ENCODE measurements at regions not wholly inside any gene's neighbourhood (a gene's known extent, or its start where the extent isn't known, plus 50 kb on each side); places are given as distances from the start of the nearest gene placed in this dataset.

- H3K27ac ChIP-seq = no peak overlapping the region
- no peak for TF ChIP-seq ZFX (IDR thresholded peaks at IDR 0.05)
- TF ChIP-seq, protein P1, sequence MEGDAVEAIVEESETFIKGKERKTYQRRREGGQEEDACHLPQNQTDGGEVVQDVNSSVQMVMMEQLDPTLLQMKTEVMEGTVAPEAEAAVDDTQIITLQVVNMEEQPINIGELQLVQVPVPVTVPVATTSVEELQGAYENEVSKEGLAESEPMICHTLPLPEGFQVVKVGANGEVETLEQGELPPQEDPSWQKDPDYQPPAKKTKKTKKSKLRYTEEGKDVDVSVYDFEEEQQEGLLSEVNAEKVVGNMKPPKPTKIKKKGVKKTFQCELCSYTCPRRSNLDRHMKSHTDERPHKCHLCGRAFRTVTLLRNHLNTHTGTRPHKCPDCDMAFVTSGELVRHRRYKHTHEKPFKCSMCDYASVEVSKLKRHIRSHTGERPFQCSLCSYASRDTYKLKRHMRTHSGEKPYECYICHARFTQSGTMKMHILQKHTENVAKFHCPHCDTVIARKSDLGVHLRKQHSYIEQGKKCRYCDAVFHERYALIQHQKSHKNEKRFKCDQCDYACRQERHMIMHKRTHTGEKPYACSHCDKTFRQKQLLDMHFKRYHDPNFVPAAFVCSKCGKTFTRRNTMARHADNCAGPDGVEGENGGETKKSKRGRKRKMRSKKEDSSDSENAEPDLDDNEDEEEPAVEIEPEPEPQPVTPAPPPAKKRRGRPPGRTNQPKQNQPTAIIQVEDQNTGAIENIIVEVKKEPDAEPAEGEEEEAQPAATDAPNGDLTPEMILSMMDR (conservative IDR thresholded peaks at IDR 0.05) = no peak
Measured at GRCh38 chr7:92917230-92917629, 80.9 kb upstream of the CDK6 start.

DNA sequence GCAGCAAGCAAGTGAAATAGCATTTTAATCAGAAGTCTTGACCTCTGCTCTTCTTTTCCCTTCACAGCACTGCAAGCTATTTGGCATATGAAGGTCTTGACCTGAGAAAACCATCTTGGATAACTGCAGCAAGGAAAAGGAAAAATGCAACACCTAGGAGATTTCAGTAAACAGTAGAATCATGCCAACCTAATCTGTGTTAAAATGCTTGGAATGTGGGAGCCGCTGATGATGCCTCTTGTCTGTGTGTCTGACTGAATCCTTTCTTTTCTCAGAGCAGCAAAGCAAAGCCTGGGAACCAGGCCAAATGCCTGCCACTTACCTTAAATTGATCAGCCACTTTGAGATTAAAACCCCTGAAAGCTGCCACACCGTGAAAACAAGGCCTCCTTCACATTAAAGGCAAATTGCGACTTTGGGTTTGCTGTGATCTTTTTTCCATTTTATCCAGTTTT lies 80.4 kb upstream of the CDK6 start:
- no peak for TF ChIP-seq ZFX (IDR thresholded peaks at IDR 0.05)
- no peak overlapping the region for H3K27ac ChIP-seq

GRCh38 chr7:92915348-92915747 lies 79.0 kb upstream of the CDK6 start:
- TF ChIP-seq, protein P1 (conservative IDR thresholded peaks at IDR 0.05) = no peak
- no peak for TF ChIP-seq ZFX (IDR thresholded peaks at IDR 0.05)
- no peak overlapping the region for H3K27ac ChIP-seq

GRCh38 chr7:92914645-92915044 lies 78.3 kb upstream of the CDK6 start:
- no peak overlapping the region for H3K27ac ChIP-seq

DNA sequence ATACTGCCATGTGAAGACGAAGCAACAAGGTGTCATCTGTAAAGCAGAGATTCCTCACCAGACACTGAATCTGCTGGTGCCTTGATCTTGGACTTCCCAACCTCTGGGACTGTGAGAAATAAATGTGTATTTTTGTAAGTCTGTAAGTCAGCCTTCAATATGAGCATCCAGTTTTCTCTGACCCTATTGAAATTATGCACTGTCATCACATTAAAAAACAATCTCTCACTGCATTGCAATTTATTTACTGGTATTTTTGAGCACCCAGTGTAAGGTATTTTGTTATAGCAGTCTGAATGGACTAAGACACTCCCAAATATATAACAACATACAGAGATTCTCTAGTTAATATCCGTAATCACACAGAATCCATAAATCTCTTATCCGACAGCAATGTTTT lies 77.5 kb upstream of the CDK6 start:
- no peak for TF ChIP-seq ZFX (IDR thresholded peaks at IDR 0.05)
- TF ChIP-seq, protein P1 (conservative IDR thresholded peaks at IDR 0.05) = no peak
- no peak overlapping the region for H3K27ac ChIP-seq

More at GRCh38 chr7:92914645-92915044, 78.3 kb upstream of the CDK6 start:
- TF ChIP-seq, protein P1 (conservative IDR thresholded peaks at IDR 0.05) = no peak
- no peak for TF ChIP-seq ZFX (IDR thresholded peaks at IDR 0.05)

GRCh38 chr7:92910976-92911375 lies 74.6 kb upstream of the CDK6 start:
- no peak for TF ChIP-seq ZFX (IDR thresholded peaks at IDR 0.05)
- TF ChIP-seq, protein P1 (conservative IDR thresholded peaks at IDR 0.05) = no peak
- no peak overlapping the region for H3K27ac ChIP-seq

DNA sequence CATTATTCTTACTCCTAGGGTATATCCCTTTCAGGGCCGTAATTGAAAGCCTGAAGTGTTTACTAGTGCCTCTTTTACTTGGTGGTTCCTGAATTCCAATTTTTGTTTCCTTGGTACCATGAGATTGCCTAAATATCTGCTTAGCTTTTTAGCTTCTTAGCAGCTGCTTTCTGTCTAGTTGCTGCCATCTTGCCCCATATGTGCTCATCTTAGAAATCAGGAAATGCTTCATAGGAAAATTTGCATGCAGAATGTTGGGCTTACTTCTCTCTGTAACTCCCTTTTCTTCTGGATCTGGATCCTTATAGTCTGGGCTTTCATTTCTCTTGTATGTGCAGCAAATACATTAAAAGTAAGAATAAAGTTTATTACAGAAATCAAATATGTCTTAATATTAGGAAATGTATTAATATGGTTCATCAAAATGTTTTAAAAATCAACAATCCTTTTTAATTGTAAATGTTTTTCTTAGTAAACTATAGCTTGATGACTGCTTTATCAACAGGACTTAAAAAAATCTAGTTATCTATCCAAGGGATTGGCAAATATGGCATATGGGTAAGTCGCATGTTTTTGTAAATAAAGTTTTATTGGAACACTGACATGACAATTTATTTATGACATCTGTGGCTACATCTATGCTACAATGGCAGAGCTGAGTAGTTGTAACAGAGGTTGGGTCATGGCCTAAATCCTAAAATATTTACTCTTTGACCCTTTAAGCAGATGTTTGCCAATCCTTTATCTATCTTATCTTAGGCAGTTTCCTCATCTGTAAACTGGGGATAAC lies 73.5 kb upstream of the CDK6 start:
- H3K27ac ChIP-seq = no peak overlapping the region
- TF ChIP-seq, protein P1 (conservative IDR thresholded peaks at IDR 0.05) = no peak
- TF ChIP-seq ZFX (IDR thresholded peaks at IDR 0.05) = no peak
